ENCODE measurements at regions not wholly inside any gene's neighbourhood (a gene's known extent, or its start where the extent isn't known, plus 50 kb on each side); places are given as distances from the start of the nearest gene placed in this dataset.
"Not testable (repeated sequence)": the region's sequence is repeated elsewhere in the genome, so short reads cannot be mapped to it uniquely, and the experiment has no call there.

GRCh38 chr1:239112101-239112935 is 274.1 kb upstream of the CHRM3 start:
- DNase-seq (ENCODE audit: low read depth) = no peak

- no peak for DNase-seq (ENCODE audit: low read depth)
These were observed 278.7 kb upstream of the CHRM3 start for GRCh38 chr1:239107676-239108075.

DNA sequence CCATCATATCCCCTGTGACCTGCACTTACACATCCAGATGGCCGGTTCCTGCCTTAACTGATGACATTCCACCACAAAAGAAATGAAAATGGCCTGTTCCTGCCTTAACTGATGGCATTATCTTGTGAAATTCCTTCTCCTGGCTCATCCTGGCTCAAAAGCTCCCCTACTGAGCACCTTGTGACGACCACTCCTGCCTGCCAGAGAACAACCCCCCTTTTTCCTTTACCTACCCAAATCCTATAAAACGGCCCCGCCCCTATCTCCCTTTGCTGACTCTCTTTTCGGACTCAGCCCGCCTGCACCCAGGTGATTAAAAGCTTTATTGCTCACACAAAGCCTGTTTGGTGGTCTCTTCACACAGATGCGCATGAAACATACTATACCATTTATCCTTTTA is 279.7 kb upstream of the CHRM3 start:
- not testable (repeated sequence) for DNase-seq (ENCODE audit: low read depth)

DNA sequence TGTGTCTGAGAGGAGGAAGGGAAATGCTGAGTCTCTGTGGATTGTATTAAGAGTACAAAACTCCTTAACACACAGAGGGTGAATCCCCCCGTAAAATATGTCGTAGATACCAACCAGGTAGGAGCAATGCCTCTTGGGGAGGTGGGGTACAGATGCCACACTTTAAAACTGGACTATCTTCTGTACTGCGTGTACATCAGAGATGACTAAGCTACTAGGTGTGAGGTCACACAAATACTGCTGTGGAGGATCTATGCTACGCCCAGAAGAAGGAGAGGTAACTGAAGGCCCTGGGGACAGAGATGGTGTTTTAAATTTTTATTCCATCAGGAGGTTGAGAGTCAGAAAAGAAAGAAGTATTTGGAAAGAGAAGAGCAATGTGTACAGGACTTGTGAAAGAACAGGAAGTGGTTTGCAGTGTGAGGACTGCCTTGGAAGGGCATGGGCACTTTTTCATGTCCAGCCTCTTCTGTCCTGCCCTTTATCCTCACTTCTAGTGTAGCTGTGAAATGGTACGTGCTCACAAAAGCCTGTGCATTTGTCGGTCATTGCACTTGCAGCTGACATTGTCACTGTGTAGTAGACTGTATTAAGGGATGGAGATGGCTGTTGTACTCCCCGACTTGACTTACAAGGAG is 287.8 kb upstream of the CHRM3 start:
- no peak for DNase-seq (ENCODE audit: low read depth)

GRCh38 chr1:239091537-239091936 is 294.8 kb upstream of the CHRM3 start:
- no peak for DNase-seq (ENCODE audit: low read depth)

DNA sequence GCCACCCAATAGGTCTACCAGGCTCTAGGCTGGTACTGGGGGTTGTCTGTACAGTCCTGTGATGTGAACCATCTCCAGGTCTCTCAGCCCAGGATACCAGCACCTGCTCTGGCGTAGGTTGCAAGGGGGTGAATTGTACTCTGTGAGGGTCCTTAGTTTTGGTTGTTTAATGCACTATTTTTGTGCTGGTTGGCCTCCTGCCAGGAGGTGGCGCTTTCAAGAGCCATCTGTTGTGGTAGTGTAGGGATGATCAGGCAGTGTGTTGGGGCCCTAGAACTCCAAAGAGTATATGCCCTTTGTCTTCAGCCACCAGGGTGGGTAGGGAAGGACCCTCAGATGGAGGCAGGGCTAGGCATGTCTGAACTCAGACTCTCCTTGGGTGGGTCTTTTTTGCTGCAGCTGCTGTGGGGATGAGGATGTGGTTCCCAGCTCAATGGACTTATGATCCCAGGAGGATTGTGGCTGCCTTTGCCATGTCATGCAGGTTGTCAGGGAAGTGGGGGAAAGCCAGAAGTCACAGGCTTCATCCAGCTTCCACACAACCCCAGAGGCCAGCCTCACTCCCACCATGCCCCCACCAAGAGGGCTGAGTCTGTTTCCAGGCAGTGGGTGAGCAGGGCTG is 301.8 kb upstream of the CHRM3 start:
- DNase-seq (ENCODE audit: low read depth) = no peak

DNA sequence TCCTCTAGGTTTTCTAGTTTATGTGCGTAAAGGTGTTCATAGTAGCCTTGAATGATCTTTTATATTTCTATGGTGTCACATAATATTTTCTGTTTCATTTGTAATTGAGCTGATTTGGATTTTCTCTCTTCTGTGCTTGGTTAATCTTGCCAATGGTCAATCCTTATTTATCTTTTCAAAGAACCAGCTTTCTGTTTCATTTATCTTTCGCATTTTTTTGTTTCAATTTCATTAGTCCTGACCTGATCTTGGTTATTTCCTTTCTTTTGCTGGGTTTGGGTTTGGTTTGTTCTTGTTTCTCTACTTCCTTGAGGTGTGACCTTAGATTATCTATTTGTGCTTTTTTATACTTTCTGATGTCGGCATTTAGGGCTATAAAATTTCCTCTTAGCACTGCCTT is 304.4 kb upstream of the CHRM3 start:
- DNase-seq (ENCODE audit: low read depth) = not testable (repeated sequence)

GRCh38 chr1:239067480-239067879 is 318.9 kb upstream of the CHRM3 start:
- DNase-seq (ENCODE audit: low read depth) = no peak

- no peak for DNase-seq (ENCODE audit: low read depth)
These were observed 319.3 kb upstream of the CHRM3 start for GRCh38 chr1:239067058-239067457.

DNA sequence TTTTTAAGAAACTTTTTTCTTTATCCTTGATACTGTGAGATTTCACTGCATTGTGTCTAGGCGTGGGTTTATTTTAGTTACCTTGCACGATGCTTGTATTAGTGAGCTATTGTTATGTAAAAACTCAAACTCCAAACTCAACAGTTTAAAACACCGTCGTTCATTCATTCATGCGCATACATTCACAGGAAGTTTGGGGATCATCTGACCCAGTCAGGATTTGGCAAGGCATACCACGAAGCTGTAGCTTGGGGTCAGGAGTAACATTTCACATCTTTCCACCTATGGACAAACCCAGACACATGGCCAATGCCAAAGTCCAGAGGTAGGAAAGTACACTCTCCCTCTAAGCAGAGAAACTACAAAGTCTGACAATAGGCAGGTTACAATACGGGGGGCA is 324.6 kb upstream of the CHRM3 start:
- DNase-seq (ENCODE audit: low read depth) = no peak

GRCh38 chr1:239058190-239058589 is 328.2 kb upstream of the CHRM3 start:
- no peak for DNase-seq (ENCODE audit: low read depth)

DNA sequence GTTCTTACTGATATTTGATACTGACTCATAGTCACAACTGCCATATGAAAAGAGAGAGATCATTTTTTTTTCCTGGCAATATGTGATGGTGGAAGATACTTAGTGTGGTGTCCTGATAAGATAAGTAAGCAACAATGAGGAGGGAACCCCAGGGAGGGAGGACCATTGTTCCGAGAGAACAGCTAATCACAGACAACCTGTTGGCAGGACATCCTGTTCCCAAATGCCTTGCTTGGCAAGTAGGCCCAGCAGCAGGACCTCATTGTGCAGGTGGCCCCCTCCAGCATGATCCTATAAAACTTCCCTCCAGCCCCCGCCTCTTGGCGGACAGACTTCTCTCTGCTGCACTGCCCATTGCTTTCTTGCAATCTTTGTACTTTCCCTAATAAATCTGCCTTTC is 329.4 kb upstream of the CHRM3 start:
- DNase-seq (ENCODE audit: low read depth) = no peak

- DNase-seq (ENCODE audit: low read depth) = no peak
These were observed 333.1 kb upstream of the CHRM3 start for GRCh38 chr1:239053279-239053678.

GRCh38 chr1:239049571-239049970 is 336.8 kb upstream of the CHRM3 start:
- DNase-seq (ENCODE audit: low read depth) = no peak

GRCh38 chr1:239044829-239045228 is 341.5 kb upstream of the CHRM3 start:
- no peak for DNase-seq (ENCODE audit: low read depth)

GRCh38 chr1:239040523-239040922 is 345.8 kb upstream of the CHRM3 start:
- DNase-seq (ENCODE audit: low read depth) = no peak

- no peak for DNase-seq (ENCODE audit: low read depth)
These were observed 355.1 kb upstream of the CHRM3 start for GRCh38 chr1:239031310-239031709.

DNA sequence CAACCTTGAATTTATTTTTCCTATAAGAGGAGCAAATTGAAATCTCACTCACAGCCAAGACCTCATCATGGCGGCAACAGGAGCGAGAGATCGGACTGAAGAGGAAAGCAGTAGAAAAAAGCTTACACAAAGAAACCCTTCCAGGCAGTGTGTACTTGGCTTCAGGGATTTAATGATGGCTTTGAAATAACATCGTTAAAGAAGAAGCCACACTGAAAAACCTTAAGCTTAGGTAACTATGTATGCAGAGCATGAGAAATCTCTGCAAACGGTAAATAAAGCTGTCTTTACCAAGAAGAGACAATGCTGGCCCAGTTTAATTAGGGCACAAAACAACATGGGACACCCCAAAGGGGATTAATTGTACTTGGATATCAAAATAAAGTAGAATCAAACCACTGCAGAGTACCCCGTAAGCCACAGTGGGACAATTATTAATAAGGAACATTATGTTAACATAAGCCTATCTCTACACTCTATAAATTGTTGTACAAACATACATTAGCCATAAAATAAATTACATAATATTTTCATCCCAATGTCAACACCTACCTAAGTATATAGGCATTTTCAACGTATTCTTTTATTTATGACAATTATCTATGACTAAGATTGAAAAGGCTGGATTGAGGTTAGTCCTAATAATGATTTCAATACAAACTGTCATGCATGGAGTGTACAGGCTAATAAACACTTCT is 360.2 kb upstream of the CHRM3 start:
- no peak for DNase-seq (ENCODE audit: low read depth)

GRCh38 chr1:239025223-239025622 is 361.1 kb upstream of the CHRM3 start:
- DNase-seq (ENCODE audit: low read depth) = no peak

- no peak for DNase-seq (ENCODE audit: low read depth)
These were observed 362.5 kb upstream of the CHRM3 start for GRCh38 chr1:239023732-239024360.

DNA sequence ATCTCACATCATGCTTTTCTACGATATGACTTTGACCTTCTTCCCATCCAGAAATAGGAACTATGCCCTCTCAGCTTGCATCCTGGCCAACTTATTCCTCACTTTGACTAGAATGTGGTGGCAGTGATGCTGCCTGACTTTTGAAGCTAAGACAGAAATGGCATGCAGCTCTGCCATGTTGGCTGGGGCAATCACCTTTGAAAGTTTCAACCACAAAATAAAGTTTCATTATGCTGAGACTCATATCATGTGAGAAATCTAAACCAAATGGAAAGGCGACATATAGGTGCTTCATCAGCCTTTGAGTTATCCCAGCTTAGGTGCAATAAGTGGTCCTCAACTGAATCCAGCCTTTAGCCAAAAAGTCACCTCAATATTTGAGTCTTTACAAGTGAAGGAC is 370.0 kb upstream of the CHRM3 start:
- DNase-seq (ENCODE audit: low read depth) = no peak

GRCh38 chr1:239011382-239011781 is 375.0 kb upstream of the CHRM3 start:
- no peak for DNase-seq (ENCODE audit: low read depth)
